DND-41 (cell line): ENCODE measurements at regions not wholly inside any gene's neighbourhood (a gene's known extent, or its start where the extent isn't known, plus 50 kb on each side); places are given as distances from the start of the nearest gene placed in this dataset.

Experiments
- ATAC-seq: fragments of 200-7000 bp; cut with Tn5 transposase; 3 replicates; pipeline ENCODE4 v1.9.1; 2021; ENCODE audit warnings: low read depth; ENCODE audit not compliant: insufficient read depth
- DNase-seq: peaks from one replicate; pipeline ENCODE4 v3.0.0-alpha.2; 2020
- H2AFZ ChIP-seq: 2 replicates; pipeline ENCODE4 v1.6.0; 2012; ENCODE audit warnings: low read depth, low read length
- H3K27ac ChIP-seq: 2 replicates; pipeline ENCODE4 v1.5.1; 2012; ENCODE audit warnings: low read length, inconsistent platforms
- H3K27me3 ChIP-seq: fragments of 200-600 bp; sonication (generic); 2 replicates; pipeline ENCODE4 v1.6.0; 2012; ENCODE audit warnings: low read length, mild to moderate bottlenecking, inconsistent platforms; ENCODE audit not compliant: insufficient read depth, poor library complexity
- H3K36me3 ChIP-seq: 2 replicates; pipeline ENCODE4 v1.5.1; 2012; ENCODE audit warnings: low read length, inconsistent platforms; ENCODE audit not compliant: insufficient read depth
- H3K4me1 ChIP-seq: 2 replicates; pipeline ENCODE4 v1.5.1; 2012; ENCODE audit warnings: mild to moderate bottlenecking, low read length; ENCODE audit not compliant: insufficient read depth
- H3K4me2 ChIP-seq: 2 replicates; pipeline ENCODE4 v1.6.0; 2012; ENCODE audit warnings: mild to moderate bottlenecking, moderate library complexity, low read length, inconsistent platforms; ENCODE audit not compliant: insufficient read depth
- H3K4me3 ChIP-seq, 2 experiments: fragments of 200-600 bp in 1 of 2; shearing (Covaris generic) in 1 of 2; 2 replicates each; pipeline ENCODE4 v1.5.1; 2012 to 2016; ENCODE audit warnings: inconsistent platforms in 2 of 2, low read length in 2 of 2, mild to moderate bottlenecking in 2 of 2, low read depth in 1 of 2, moderate library complexity in 1 of 2
- H3K79me2 ChIP-seq: 2 replicates; pipeline ENCODE4 v1.6.0; 2012; ENCODE audit warnings: low read length, inconsistent platforms; ENCODE audit not compliant: insufficient read depth
- H3K9ac ChIP-seq: 2 replicates; pipeline ENCODE4 v1.6.0; 2012; ENCODE audit warnings: low read depth, mild to moderate bottlenecking, inconsistent platforms, low read length, moderate library complexity
- H3K9me3 ChIP-seq: 2 replicates; pipeline ENCODE4 v1.5.1; 2012; ENCODE audit warnings: low read length, moderate library complexity, mild to moderate bottlenecking, inconsistent platforms; ENCODE audit not compliant: insufficient read depth, severe bottlenecking
- H4K20me1 ChIP-seq: 2 replicates; pipeline ENCODE4 v1.6.0; 2012; ENCODE audit warnings: low read length; ENCODE audit not compliant: insufficient read depth
- CTCF ChIP-seq: IDR thresholded peaks from 2 replicates; pipeline ENCODE4 v1.5.1; 2012; ENCODE audit warnings: borderline replicate concordance, low read length, moderate library complexity, mild to moderate bottlenecking; ENCODE audit not compliant: poor library complexity, severe bottlenecking; ENCODE audit errors: extremely low read depth
- EZH2 ChIP-seq: IDR thresholded peaks from 3 replicates; pipeline ENCODE4 v1.6.1; 2012; ENCODE audit warnings: borderline replicate concordance, low read depth, mild to moderate bottlenecking, moderate library complexity, low read length, inconsistent platforms; ENCODE audit not compliant: severe bottlenecking

- H3K4me2 ChIP-seq = no peak overlapping the region
- H3K27ac ChIP-seq = no peak overlapping the region
- H3K36me3 ChIP-seq = no peaks in the 10 kb centered on the region
- H2AFZ ChIP-seq = no peak overlapping the region
- no peaks in the 10 kb centered on the region for H4K20me1 ChIP-seq
- no peaks in the 10 kb centered on the region for H3K79me2 ChIP-seq
- no peaks in the 10 kb centered on the region for H3K9me3 ChIP-seq
- no peak overlapping the region for H3K4me3 ChIP-seq
- H3K4me1 ChIP-seq = no peaks in the 10 kb centered on the region
- peaks cover 6% of the 10 kb centered on the region for H3K27me3 ChIP-seq
- DNase-seq (no peak), ATAC-seq (no peak)
- no peak for TF ChIP-seq EZH2
- TF ChIP-seq CTCF = no peak
- no peak overlapping the region for H3K9ac ChIP-seq
Measured at GRCh38 chr12:106006382-106006781, 132.4 kb downstream of the NUAK1 start.

GRCh38 chr12:106006940-106007339 lies 131.8 kb downstream of the NUAK1 start:
- H3K4me1 ChIP-seq = no peaks in the 10 kb centered on the region
- ATAC-seq (no peak), DNase-seq (no peak)
- no peak overlapping the region for H3K4me3 ChIP-seq
- no peak overlapping the region for H2AFZ ChIP-seq
- peaks cover 4% of the 10 kb centered on the region for H3K27me3 ChIP-seq
- no peaks in the 10 kb centered on the region for H3K36me3 ChIP-seq
- H4K20me1 ChIP-seq = no peaks in the 10 kb centered on the region
- H3K27ac ChIP-seq = no peak overlapping the region
- TF ChIP-seq CTCF (no peak), EZH2 (no peak)
- H3K9me3 ChIP-seq = no peaks in the 10 kb centered on the region
- no peak overlapping the region for H3K4me2 ChIP-seq
- H3K79me2 ChIP-seq = no peaks in the 10 kb centered on the region
- H3K9ac ChIP-seq = no peak overlapping the region

- no peak for DNase-seq
- H3K4me2 ChIP-seq = no peak overlapping the region
- H3K4me3 ChIP-seq = no peak overlapping the region
- H2AFZ ChIP-seq = no peak overlapping the region
- H3K9ac ChIP-seq = no peak overlapping the region
- H3K27ac ChIP-seq = no peak overlapping the region
- no peak for TF ChIP-seq CTCF
- no peaks in the 10 kb centered on the region for H3K4me1 ChIP-seq
- H4K20me1 ChIP-seq = no peaks in the 10 kb centered on the region
- no peaks in the 10 kb centered on the region for H3K9me3 ChIP-seq
- no peaks in the 10 kb centered on the region for H3K36me3 ChIP-seq
- peaks cover 4% of the 10 kb centered on the region for H3K27me3 ChIP-seq
- no peaks in the 10 kb centered on the region for H3K79me2 ChIP-seq
- no peak for ATAC-seq
Measured at GRCh38 chr12:106010741-106011140, 128.0 kb downstream of the NUAK1 start.
